ENCODE measurements at regions not wholly inside any gene's neighbourhood (a gene's known extent, or its start where the extent isn't known, plus 50 kb on each side); places are given as distances from the start of the nearest gene placed in this dataset.

- Histone ChIP-seq H3K79me2 (ENCODE audit: control insufficient read depth, insufficient read depth, low read length) (no peaks in the 10 kb centered on the region), H3K27ac (ENCODE audit: insufficient read depth, low read length) (no peak overlapping the region), H3K9ac (ENCODE audit: insufficient read depth, low read length) (no peak overlapping the region), H3K4me3 (replicated peaks in 1 of 4; ENCODE audit: control extremely low read depth in 1 of 4, insufficient read depth in 1 of 4, low read depth in 3 of 4, low read length in 4 of 4) (no peak overlapping the region), H2AFZ (ENCODE audit: low read length) (no peak overlapping the region), H3K36me3 (ENCODE audit: control insufficient read depth, insufficient read depth, low read length) (no peaks in the 10 kb centered on the region), H4K20me1 (ENCODE audit: control insufficient read depth, extremely low read depth, insufficient read depth, low read length) (no peaks in the 10 kb centered on the region), H3K4me2 (ENCODE audit: extremely low read depth, insufficient read depth, low read length) (no peak overlapping the region), H3K9me3 (ENCODE audit: control insufficient read depth, insufficient read depth, low read depth, low read length) (no peaks in the 10 kb centered on the region), H3K27me3 (ENCODE audit: control insufficient read depth, insufficient read depth, low read length) (no peaks in the 10 kb centered on the region), H3K4me1 (ENCODE audit: control insufficient read depth, extremely low read depth, insufficient read depth, low read length) (no peaks in the 10 kb centered on the region)
- DNase-seq (ENCODE audit: low read depth in 2 of 2), result no peak
- no peak for TF ChIP-seq CTCF (conservative IDR thresholded peaks at IDR 0.05 in 1 of 2, IDR thresholded peaks at IDR 0.05 in 1 of 2; ENCODE audit: low read depth in 1 of 2, low read length in 2 of 2)
- TF ChIP-seq EZH2 (IDR thresholded peaks at IDR 0.05; ENCODE audit: low read length, missing control alignments), result no peak
Observed at GRCh38 chr10:43000651-43001426, 76.0 kb upstream of the RET start.

- Histone ChIP-seq H3K4me3 (replicated peaks in 1 of 4; ENCODE audit: control extremely low read depth in 1 of 4, insufficient read depth in 1 of 4, low read depth in 3 of 4, low read length in 4 of 4) (no peak overlapping the region), H3K4me2 (ENCODE audit: extremely low read depth, insufficient read depth, low read length) (no peak overlapping the region)
Observed at GRCh38 chr10:43001427-43001795, 75.5 kb upstream of the RET start.

GRCh38 chr10:43002596-43002995 is 74.3 kb upstream of the RET start:
- TF ChIP-seq CTCF (conservative IDR thresholded peaks at IDR 0.05 in 1 of 2, IDR thresholded peaks at IDR 0.05 in 1 of 2; ENCODE audit: low read depth in 1 of 2, low read length in 2 of 2) (no peak), EZH2 (IDR thresholded peaks at IDR 0.05; ENCODE audit: low read length, missing control alignments) (no peak)

More at GRCh38 chr10:43001427-43001795, 75.5 kb upstream of the RET start:
- H3K27me3 ChIP-seq (ENCODE audit: control insufficient read depth, insufficient read depth, low read length), result no peaks in the 10 kb centered on the region
- H3K27ac ChIP-seq (ENCODE audit: insufficient read depth, low read length), result no peak overlapping the region
- no peak for DNase-seq (ENCODE audit: low read depth in 2 of 2)
- no peak for TF ChIP-seq CTCF (conservative IDR thresholded peaks at IDR 0.05 in 1 of 2, IDR thresholded peaks at IDR 0.05 in 1 of 2; ENCODE audit: low read depth in 1 of 2, low read length in 2 of 2)
- TF ChIP-seq EZH2 (IDR thresholded peaks at IDR 0.05; ENCODE audit: low read length, missing control alignments), result no peak
- no peak overlapping the region for H3K9ac ChIP-seq (ENCODE audit: insufficient read depth, low read length)
- H4K20me1 ChIP-seq (ENCODE audit: control insufficient read depth, extremely low read depth, insufficient read depth, low read length), result no peaks in the 10 kb centered on the region
- no peaks in the 10 kb centered on the region for H3K36me3 ChIP-seq (ENCODE audit: control insufficient read depth, insufficient read depth, low read length)
- H3K79me2 ChIP-seq (ENCODE audit: control insufficient read depth, insufficient read depth, low read length), result no peaks in the 10 kb centered on the region
- H3K4me1 ChIP-seq (ENCODE audit: control insufficient read depth, extremely low read depth, insufficient read depth, low read length), result no peaks in the 10 kb centered on the region
- no peaks in the 10 kb centered on the region for H3K9me3 ChIP-seq (ENCODE audit: control insufficient read depth, insufficient read depth, low read depth, low read length)
- H2AFZ ChIP-seq (ENCODE audit: low read length), result no peak overlapping the region

More at GRCh38 chr10:43002596-43002995, 74.3 kb upstream of the RET start:
- Histone ChIP-seq H3K4me1 (ENCODE audit: control insufficient read depth, extremely low read depth, insufficient read depth, low read length) (no peaks in the 10 kb centered on the region), H3K79me2 (ENCODE audit: control insufficient read depth, insufficient read depth, low read length) (no peaks in the 10 kb centered on the region), H3K27me3 (ENCODE audit: control insufficient read depth, insufficient read depth, low read length) (no peaks in the 10 kb centered on the region), H3K9me3 (ENCODE audit: control insufficient read depth, insufficient read depth, low read depth, low read length) (no peaks in the 10 kb centered on the region), H3K27ac (ENCODE audit: insufficient read depth, low read length) (no peak overlapping the region), H3K4me3 (replicated peaks in 1 of 4; ENCODE audit: control extremely low read depth in 1 of 4, insufficient read depth in 1 of 4, low read depth in 3 of 4, low read length in 4 of 4) (no peak overlapping the region), H3K9ac (ENCODE audit: insufficient read depth, low read length) (no peak overlapping the region), H3K36me3 (ENCODE audit: control insufficient read depth, insufficient read depth, low read length) (no peaks in the 10 kb centered on the region), H2AFZ (ENCODE audit: low read length) (no peak overlapping the region), H4K20me1 (ENCODE audit: control insufficient read depth, extremely low read depth, insufficient read depth, low read length) (no peaks in the 10 kb centered on the region), H3K4me2 (ENCODE audit: extremely low read depth, insufficient read depth, low read length) (no peak overlapping the region)
- no peak for DNase-seq (ENCODE audit: low read depth in 2 of 2)
